ENCODE measurements at regions not wholly inside any gene's neighbourhood (a gene's known extent, or its start where the extent isn't known, plus 50 kb on each side); places are given as distances from the start of the nearest gene placed in this dataset.

- no peak for DNase-seq (ENCODE audit: low read depth)
Observed at GRCh38 chr1:90650401-90650800, 66.7 kb downstream of the BARHL2 start.

DNA sequence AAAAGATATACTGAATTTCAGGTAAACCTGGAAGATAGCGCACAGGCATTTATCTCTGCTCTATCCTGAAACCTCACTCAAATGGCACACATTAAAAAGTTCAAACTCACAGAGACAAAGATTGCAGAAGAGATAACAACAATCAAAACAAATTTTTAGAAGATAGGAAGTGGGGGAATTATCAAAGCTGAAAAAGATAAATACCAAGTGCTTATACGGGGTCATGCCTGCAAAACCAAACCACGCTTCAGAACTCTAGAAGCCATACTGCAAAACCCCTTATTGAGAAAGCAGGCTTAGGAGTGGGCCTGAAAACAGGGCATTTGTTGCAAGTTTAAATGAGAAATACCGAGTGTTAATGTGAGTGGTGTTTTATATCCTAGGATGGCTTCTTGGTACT is 76.8 kb downstream of the BARHL2 start:
- no peak for DNase-seq (ENCODE audit: low read depth)

DNA sequence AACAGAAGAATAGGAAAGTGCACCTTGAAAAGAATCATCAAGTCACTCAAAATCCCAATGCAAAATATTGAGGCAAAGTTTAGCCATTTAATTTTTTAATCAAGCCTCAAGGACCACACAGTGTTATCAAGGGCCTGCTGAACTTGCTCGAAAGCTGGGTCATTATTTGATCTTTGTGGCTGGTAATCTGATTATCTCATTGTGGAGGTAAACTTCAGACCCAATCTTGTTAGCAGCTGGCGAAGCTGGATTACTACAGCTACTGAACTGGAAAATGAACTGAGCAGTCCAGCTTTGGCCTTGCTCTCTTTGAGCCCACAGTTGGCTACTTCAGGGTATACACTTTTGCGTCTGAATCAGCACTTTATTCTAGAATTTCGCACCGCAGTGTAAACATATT is 94.4 kb downstream of the BARHL2 start:
- DNase-seq (ENCODE audit: low read depth), result no peak

DNA sequence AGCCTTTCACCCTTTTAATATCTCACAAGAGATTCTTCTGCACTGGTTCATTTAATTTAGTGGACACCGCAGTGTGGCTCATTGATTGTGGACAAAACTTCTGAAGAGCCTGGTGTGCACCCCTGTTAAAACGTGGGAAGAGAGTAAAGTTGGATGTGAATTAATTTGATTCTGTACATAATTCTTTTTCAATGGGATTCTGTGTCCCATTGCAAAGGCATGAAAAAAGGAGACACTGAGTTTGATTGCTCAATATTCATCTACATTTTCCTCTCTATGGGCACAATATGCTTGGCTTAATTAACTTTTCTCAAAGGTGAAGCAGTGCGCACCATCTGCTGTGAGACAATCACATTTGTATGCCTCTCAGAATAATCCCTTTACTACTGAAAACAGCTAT is 95.1 kb downstream of the BARHL2 start:
- DNase-seq (ENCODE audit: low read depth), result no peak

DNA sequence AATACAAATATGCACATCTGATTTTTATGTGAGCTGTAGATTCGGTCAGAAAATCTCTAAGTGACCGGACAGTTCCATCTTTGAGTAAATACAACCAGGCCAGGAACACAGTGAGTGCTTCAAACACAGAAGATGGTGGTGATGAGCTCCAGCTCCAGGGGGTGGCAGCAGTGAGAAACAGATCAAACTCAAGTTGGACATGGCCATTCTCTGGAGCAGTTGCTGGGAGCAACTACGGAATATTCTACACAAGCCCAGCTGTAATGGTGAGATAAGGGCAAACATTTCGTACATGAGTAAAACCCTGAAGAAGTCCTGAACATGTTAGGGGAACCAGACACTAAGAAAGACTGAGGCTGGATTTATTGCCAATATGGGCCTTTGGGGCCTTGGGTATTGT is 100.7 kb downstream of the BARHL2 start:
- no peak for DNase-seq (ENCODE audit: low read depth)

DNA sequence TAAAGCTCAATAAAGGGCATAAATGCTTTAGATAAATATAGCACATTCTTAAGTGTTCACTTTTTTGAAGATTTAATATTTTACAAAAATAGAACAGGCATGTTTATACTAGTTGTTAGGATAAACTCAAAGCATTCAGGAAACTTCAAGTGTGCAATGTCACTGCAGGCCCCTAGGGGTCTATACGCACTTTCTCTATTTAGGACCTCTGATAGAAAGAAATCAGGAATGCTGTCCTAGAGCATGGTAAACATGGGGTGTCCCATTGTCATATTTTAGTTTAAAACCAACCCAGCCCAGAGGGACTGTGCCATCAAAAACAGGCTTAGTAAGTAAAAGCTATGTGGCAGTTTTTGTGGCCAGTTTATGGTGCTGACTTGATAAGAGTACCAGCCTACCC is 102.2 kb downstream of the BARHL2 start:
- no peak for DNase-seq (ENCODE audit: low read depth)

- DNase-seq (ENCODE audit: low read depth), result no peak
Observed at GRCh38 chr1:90613371-90613770, 103.7 kb downstream of the BARHL2 start.

GRCh38 chr1:90612033-90612432 is 105.1 kb downstream of the BARHL2 start:
- no peak for DNase-seq (ENCODE audit: low read depth)

- no peak for DNase-seq (ENCODE audit: low read depth)
Observed at GRCh38 chr1:90607736-90608135, 109.4 kb downstream of the BARHL2 start.

DNA sequence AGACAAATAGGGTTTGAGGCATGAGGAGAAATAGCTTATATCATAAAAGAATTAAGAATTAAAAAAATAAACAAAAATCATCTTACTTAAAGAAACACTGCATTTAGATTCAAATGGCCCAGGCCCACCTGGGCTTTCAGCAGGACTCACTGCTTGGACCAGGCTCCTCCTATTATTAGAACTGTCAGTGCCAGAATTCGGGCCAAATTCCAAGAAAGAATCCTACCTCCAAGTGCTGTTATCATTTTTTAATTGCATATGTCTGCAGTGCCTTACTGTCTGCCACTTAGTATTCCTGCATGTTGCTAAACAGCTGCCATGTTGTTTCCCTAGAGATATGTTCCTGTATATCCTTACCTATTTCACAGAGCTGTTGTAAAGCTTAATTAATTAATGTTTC is 112.0 kb downstream of the BARHL2 start:
- DNase-seq (ENCODE audit: low read depth), result no peak

- DNase-seq (ENCODE audit: low read depth), result no peak
Observed at GRCh38 chr1:90593312-90593711, 123.8 kb downstream of the BARHL2 start.

DNA sequence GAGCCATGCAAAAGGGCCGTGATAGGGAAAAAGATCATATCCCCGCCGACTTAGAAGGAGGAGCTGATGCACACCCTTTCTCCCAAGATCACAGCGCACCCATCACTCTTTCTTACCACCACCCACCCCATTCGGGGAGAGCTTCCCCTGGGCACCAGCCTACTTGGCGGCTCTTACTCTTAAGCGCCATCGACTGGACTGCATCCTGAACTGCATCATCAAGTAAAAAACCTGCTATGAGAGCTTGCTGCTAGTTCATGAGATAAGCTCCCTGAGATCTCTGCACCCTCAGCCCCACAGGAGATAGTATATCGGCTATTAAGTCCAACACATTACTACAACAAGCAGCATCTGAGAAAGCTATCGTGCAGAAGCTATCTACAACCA is 125.1 kb downstream of the BARHL2 start:
- no peak for DNase-seq (ENCODE audit: low read depth)

- no peak for DNase-seq (ENCODE audit: low read depth)
Observed at GRCh38 chr1:90591355-90591969, 125.6 kb downstream of the BARHL2 start.

DNA sequence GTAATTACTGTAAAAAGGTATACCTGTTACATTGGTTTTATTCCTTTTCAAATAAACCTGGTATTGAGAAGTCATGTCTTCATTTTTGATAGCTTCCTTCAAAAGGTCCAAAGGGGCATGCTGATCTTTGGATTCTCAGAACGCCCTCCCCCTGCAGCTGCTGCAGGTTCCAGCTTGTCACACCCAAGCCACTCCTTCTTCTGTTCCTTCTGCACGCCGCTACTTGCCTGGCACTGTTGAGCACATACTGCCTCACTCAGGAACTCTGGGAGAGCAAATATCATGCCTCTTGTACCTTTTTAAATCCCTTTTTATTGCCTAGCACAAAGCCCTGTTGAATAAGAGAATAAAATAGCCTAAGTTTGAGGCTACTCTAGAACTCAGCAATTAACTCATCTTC is 136.9 kb downstream of the BARHL2 start:
- DNase-seq (ENCODE audit: low read depth), result no peak

DNA sequence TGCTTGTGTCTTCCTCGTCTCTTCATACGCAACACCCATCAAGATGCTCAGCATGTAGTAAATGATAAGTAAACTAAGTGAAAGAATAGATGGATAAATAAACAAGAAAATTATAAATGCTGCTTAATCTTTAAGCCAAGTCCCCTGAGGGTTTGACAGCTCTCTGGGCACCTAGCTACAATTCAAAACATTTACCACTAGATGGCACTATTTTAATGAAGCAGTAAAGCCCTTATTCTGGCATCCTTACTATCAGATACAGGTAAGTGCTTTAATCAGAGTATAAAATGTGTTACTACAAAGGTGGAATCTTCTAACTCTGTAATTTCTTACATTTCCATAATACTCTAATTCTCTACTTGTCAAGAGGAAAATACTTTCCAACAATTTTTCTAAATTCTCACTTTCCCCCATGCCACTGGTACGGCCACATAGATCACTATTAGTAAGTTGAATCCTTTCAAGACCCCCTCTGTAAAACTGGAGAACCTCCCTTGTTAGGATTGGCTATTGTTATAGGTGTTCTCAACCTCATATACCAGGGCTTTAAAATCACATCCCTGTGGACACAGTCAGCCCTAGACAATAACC is 137.8 kb downstream of the BARHL2 start:
- DNase-seq (ENCODE audit: low read depth), result no peak

GRCh38 chr1:90574692-90575370 is 142.3 kb downstream of the BARHL2 start:
- DNase-seq (ENCODE audit: low read depth), result no peak

GRCh38 chr1:90573736-90574135 is 143.4 kb downstream of the BARHL2 start:
- no peak for DNase-seq (ENCODE audit: low read depth)

DNA sequence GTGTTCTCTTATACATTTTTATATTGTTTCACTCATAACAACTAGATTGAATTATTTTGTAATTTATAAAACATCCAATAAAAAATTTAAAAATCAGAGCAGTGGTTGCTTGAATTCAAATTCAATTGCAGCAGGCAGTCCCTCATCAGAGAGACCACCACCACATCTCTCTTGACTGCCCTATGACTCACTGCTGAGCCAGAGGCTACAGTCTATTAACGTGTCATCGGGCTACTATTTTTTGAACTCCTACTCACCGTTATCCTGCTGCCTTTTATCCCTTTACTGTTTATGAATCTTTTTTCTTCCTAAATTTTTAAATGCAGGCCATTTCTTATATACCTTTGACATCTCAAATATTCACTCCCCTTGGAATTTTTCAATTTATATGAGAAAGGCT is 144.7 kb downstream of the BARHL2 start:
- no peak for DNase-seq (ENCODE audit: low read depth)

DNA sequence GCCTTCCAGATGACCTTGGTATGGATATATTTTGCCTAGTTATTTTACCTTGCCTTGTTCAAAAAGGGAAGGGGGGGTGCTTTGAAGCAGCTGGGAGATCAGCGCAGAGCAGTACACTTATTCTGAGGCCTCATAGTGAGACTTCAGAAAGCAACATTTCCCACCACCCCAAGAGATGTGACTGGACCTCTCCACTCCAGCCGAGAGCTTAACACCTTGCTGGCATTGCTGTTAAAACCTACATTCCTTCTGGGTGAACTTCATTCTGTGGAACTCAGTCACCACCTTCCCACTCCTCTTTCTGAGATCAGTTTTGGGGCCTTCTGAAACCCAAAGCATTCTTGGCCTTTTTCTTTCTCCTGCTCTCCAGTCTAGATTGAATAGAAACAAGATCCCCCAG is 148.7 kb downstream of the BARHL2 start:
- no peak for DNase-seq (ENCODE audit: low read depth)

GRCh38 chr1:90564164-90564563 is 152.9 kb downstream of the BARHL2 start:
- DNase-seq (ENCODE audit: low read depth), result no peak

DNA sequence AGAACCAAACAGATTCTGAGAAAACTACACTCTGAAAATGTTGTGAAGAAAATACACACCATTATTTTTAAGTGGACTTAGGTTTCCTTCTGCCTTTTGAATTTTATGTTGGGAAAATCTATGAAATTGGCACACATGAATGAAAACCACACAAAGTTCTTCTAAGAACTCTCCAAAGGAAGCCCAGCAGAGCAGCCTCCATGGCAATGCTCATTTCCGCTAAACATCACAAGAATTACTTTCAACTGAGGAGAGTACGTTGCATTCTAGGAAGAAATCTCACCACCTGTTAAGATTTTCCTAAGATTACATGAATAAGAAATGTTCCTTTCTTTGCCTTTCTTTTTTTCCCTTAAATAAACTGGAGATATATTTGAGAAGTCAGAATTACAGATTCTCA is 154.2 kb downstream of the BARHL2 start:
- no peak for DNase-seq (ENCODE audit: low read depth)

- DNase-seq (ENCODE audit: low read depth), result no peak
Observed at GRCh38 chr1:90561911-90562310, 155.2 kb downstream of the BARHL2 start.

DNA sequence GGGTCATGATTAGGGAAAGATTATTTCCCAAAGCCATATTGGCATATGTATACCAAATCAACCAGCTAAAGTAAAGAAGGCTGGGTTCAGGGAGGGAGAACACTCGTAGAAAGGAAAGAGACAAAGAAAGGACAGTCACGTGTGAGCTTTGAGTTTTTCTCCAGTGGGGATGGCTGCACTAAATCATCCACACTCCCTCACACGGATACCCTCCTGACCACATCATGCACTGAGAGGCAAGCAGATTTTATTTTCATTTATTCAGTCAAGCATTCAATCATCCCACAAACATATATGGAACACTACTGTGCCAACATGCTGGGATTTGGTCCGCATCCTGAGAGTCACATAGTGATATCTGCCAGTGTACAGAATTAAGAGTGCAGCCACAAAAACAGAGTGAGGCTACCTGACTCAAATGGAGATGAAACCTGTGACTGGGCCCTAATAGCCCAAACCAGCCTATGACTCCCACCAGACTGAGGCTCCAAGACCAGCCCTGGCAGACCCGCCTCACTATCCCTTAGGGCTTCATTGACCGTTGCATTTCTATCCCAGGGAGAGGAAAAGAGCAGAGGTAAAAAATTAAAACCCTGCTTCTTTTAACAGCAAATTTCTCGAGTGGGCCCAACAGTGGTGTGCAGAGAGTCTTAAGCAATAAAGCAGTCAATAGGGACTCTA is 155.9 kb downstream of the BARHL2 start:
- DNase-seq (ENCODE audit: low read depth), result no peak
